Ovary (tissue), 3 donors: ENCODE measurements at regions not wholly inside any gene's neighbourhood (a gene's known extent, or its start where the extent isn't known, plus 50 kb on each side); places are given as distances from the start of the nearest gene placed in this dataset.

Experiments used
- EP300 ChIP-seq: sonication (generic); formaldehyde crosslinking; IDR thresholded peaks from one replicate; pipeline ENCODE4 v1.6.1; 2017; ENCODE audit warnings: antibody characterized with exemption
- TF ChIP-seq, protein P1 (sequence below), 3 donors: fragments of 450-650 bp in 2 of 3; fragments of 200-600 bp in 1 of 3; IDR thresholded peaks; one replicate each; pipeline versions ENCODE4 v1.5.1 to v1.8.0; 2016 to 2022; ENCODE audit warnings: antibody characterized with exemption in 3 of 3, mild to moderate bottlenecking in 1 of 3
- donor health status: DM: no; HTN: no; CAD: no.

DNA sequence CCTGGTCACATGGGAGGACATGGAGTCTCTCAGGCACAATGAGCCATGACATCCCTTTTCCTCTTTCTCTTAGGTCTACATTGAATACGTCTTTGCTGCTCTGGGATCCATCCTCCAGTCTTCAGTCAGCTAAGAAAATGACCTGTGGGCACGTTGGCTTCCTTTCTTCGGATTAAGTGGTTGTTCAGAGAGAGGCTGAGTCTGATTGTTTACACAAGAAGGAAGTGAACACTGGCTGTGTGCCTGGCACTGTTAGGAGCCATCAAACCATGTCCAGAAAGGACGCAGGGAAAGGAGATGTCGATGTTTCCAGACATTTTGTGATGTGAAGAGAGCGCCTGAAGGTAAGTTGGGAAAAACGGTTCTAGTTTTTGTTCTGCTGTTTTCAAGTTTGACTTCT, 309.9 kb upstream of the CDYL start:
- TF ChIP-seq, protein P1, sequence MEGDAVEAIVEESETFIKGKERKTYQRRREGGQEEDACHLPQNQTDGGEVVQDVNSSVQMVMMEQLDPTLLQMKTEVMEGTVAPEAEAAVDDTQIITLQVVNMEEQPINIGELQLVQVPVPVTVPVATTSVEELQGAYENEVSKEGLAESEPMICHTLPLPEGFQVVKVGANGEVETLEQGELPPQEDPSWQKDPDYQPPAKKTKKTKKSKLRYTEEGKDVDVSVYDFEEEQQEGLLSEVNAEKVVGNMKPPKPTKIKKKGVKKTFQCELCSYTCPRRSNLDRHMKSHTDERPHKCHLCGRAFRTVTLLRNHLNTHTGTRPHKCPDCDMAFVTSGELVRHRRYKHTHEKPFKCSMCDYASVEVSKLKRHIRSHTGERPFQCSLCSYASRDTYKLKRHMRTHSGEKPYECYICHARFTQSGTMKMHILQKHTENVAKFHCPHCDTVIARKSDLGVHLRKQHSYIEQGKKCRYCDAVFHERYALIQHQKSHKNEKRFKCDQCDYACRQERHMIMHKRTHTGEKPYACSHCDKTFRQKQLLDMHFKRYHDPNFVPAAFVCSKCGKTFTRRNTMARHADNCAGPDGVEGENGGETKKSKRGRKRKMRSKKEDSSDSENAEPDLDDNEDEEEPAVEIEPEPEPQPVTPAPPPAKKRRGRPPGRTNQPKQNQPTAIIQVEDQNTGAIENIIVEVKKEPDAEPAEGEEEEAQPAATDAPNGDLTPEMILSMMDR (IDR thresholded peaks at IDR 0.05), result no peak
- TF ChIP-seq EP300, result no peak
